HepG2 (cell line): ENCODE measurements at regions not wholly inside any gene's neighbourhood (a gene's known extent, or its start where the extent isn't known, plus 50 kb on each side); places are given as distances from the start of the nearest gene placed in this dataset.

Source experiments
- CSRNP2 ChIP-seq: sonication (generic); formaldehyde crosslinking; conservative IDR thresholded peaks from 2 replicates; pipeline ENCODE4 v1.8.0; 2022; ENCODE audit warnings: low read depth, missing genetic modification reagents
- KDM1A ChIP-seq: IDR thresholded peaks from 2 replicates; pipeline ENCODE4 v1.6.1; 2016; ENCODE audit warnings: missing compliant biosample characterization
- MBNL3 ChIP-seq: fragments of 250-450 bp; sonication (Bioruptor Pico); conservative IDR thresholded peaks from 2 replicates; pipeline ENCODE4 v1.8.0; 2022; ENCODE audit warnings: mild to moderate bottlenecking, inconsistent platforms
- MZF1 ChIP-seq: sonication (generic); formaldehyde crosslinking; IDR thresholded peaks from 2 replicates; pipeline ENCODE4 v1.8.1; 2023; ENCODE audit warnings: mild to moderate bottlenecking, missing genetic modification reagents, borderline replicate concordance
- PATZ1 ChIP-seq: sonication (generic); formaldehyde crosslinking; IDR thresholded peaks from 2 replicates; pipeline ENCODE4 v1.4.0; 2020; ENCODE audit warnings: missing genetic modification reagents
- PCBP1 ChIP-seq: fragments of 200-400 bp; formaldehyde crosslinking; IDR thresholded peaks from 2 replicates; pipeline ENCODE4 v1.6.1; 2017; ENCODE audit warnings: mild to moderate bottlenecking, low read depth, low read length, borderline replicate concordance
- POLR2AphosphoS2 ChIP-seq: IDR thresholded peaks from 2 replicates; pipeline ENCODE4 v1.6.1; 2011; ENCODE audit warnings: low read depth, low read length, improper control_type of control experiment
- PPARG ChIP-seq: conservative IDR thresholded peaks from 2 replicates; pipeline ENCODE4 v1.6.1; 2016; ENCODE audit warnings: missing biosample characterization, missing genetic modification reagents
- RFX3 ChIP-seq: IDR thresholded peaks from 2 replicates; pipeline ENCODE4 v1.6.1; 2016; ENCODE audit warnings: missing biosample characterization, missing genetic modification reagents
- TEAD2 ChIP-seq: sonication (generic); formaldehyde crosslinking; IDR thresholded peaks from 2 replicates; pipeline ENCODE4 v1.9.0; 2021; ENCODE audit warnings: missing genetic modification reagents
- TFE3 ChIP-seq: IDR thresholded peaks from 2 replicates; pipeline ENCODE4 v1.6.1; 2016
- WIZ ChIP-seq: sonication (generic); formaldehyde crosslinking; IDR thresholded peaks from 2 replicates; pipeline ENCODE4 v1.5.1; 2020; ENCODE audit warnings: mild to moderate bottlenecking, missing genetic modification reagents
- ZFY ChIP-seq: sonication (generic); formaldehyde crosslinking; IDR thresholded peaks from 2 replicates; pipeline ENCODE4 v1.4.0; 2020; ENCODE audit warnings: missing genetic modification reagents
- ZNF382 ChIP-seq: sonication (generic); formaldehyde crosslinking; IDR thresholded peaks from 2 replicates; pipeline ENCODE4 v1.5.0; 2020; ENCODE audit warnings: missing genetic modification reagents, mild to moderate bottlenecking, borderline replicate concordance
- TF ChIP-seq, protein P1 (sequence below): IDR thresholded peaks from 2 replicates; pipeline ENCODE4 v1.6.1; 2016; ENCODE audit warnings: missing genetic modification reagents, missing compliant biosample characterization
- TF ChIP-seq, protein P2 (sequence below): sonication (generic); formaldehyde crosslinking; IDR thresholded peaks from 2 replicates; pipeline ENCODE4 v1.4.0; 2020; ENCODE audit warnings: mild to moderate bottlenecking, missing genetic modification reagents
- TF ChIP-seq, protein P3 (sequence below): IDR thresholded peaks from 2 replicates; pipeline ENCODE4 v1.6.1; 2016; ENCODE audit warnings: low read depth, missing genetic modification reagents, missing compliant biosample characterization

GRCh38 chr2:62641410-62641843, 64.1 kb upstream of the EHBP1 start (continued):
- TF ChIP-seq KDM1A (CRISPR knock-in tag) (no peak), MBNL3 (CRISPR knock-in tag) (no peak), PATZ1 (CRISPR knock-in tag) (no peak), MZF1 (CRISPR knock-in tag) (no peak), ZFY (no peak), ZNF382 (no peak), CSRNP2 (CRISPR knock-in tag) (no peak), PCBP1 (no peak), TEAD2 (CRISPR knock-in tag) (no peak), TFE3 (CRISPR knock-in tag) (no peak), POLR2AphosphoS2 (no peak), PPARG (CRISPR knock-in tag) (peak; percentile 44; the same call in 1 of the 2 replicates), WIZ (CRISPR knock-in tag) (no peak), RFX3 (CRISPR knock-in tag) (no peak)
- TF ChIP-seq, protein P1, sequence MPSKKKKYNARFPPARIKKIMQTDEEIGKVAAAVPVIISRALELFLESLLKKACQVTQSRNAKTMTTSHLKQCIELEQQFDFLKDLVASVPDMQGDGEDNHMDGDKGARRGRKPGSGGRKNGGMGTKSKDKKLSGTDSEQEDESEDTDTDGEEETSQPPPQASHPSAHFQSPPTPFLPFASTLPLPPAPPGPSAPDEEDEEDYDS (CRISPR knock-in tag), result peak; percentile 26; the same call in 1 of the 2 replicates
- TF ChIP-seq, protein P2, sequence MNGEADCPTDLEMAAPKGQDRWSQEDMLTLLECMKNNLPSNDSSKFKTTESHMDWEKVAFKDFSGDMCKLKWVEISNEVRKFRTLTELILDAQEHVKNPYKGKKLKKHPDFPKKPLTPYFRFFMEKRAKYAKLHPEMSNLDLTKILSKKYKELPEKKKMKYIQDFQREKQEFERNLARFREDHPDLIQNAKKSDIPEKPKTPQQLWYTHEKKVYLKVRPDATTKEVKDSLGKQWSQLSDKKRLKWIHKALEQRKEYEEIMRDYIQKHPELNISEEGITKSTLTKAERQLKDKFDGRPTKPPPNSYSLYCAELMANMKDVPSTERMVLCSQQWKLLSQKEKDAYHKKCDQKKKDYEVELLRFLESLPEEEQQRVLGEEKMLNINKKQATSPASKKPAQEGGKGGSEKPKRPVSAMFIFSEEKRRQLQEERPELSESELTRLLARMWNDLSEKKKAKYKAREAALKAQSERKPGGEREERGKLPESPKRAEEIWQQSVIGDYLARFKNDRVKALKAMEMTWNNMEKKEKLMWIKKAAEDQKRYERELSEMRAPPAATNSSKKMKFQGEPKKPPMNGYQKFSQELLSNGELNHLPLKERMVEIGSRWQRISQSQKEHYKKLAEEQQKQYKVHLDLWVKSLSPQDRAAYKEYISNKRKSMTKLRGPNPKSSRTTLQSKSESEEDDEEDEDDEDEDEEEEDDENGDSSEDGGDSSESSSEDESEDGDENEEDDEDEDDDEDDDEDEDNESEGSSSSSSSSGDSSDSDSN (CRISPR knock-in tag), result no peak
- TF ChIP-seq, protein P3, sequence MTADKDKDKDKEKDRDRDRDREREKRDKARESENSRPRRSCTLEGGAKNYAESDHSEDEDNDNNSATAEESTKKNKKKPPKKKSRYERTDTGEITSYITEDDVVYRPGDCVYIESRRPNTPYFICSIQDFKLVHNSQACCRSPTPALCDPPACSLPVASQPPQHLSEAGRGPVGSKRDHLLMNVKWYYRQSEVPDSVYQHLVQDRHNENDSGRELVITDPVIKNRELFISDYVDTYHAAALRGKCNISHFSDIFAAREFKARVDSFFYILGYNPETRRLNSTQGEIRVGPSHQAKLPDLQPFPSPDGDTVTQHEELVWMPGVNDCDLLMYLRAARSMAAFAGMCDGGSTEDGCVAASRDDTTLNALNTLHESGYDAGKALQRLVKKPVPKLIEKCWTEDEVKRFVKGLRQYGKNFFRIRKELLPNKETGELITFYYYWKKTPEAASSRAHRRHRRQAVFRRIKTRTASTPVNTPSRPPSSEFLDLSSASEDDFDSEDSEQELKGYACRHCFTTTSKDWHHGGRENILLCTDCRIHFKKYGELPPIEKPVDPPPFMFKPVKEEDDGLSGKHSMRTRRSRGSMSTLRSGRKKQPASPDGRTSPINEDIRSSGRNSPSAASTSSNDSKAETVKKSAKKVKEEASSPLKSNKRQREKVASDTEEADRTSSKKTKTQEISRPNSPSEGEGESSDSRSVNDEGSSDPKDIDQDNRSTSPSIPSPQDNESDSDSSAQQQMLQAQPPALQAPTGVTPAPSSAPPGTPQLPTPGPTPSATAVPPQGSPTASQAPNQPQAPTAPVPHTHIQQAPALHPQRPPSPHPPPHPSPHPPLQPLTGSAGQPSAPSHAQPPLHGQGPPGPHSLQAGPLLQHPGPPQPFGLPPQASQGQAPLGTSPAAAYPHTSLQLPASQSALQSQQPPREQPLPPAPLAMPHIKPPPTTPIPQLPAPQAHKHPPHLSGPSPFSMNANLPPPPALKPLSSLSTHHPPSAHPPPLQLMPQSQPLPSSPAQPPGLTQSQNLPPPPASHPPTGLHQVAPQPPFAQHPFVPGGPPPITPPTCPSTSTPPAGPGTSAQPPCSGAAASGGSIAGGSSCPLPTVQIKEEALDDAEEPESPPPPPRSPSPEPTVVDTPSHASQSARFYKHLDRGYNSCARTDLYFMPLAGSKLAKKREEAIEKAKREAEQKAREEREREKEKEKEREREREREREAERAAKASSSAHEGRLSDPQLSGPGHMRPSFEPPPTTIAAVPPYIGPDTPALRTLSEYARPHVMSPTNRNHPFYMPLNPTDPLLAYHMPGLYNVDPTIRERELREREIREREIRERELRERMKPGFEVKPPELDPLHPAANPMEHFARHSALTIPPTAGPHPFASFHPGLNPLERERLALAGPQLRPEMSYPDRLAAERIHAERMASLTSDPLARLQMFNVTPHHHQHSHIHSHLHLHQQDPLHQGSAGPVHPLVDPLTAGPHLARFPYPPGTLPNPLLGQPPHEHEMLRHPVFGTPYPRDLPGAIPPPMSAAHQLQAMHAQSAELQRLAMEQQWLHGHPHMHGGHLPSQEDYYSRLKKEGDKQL, result no peak
